GM18499 (cell line): ENCODE measurements at regions not wholly inside any gene's neighbourhood (a gene's known extent, or its start where the extent isn't known, plus 50 kb on each side); places are given as distances from the start of the nearest gene placed in this dataset.
"Not testable (repeated sequence)": the region's sequence is repeated elsewhere in the genome, so short reads cannot be mapped to it uniquely, and the experiment has no call there.

ENCODE experiments used
- ATAC-seq: cut with Tn5 transposase; IDR thresholded peaks from one replicate; pipeline ENCODE4 v1.9.1; 2021; ENCODE audit warnings: moderate number of reproducible peaks; ENCODE audit not compliant: insufficient read depth, unreplicated experiment

DNA sequence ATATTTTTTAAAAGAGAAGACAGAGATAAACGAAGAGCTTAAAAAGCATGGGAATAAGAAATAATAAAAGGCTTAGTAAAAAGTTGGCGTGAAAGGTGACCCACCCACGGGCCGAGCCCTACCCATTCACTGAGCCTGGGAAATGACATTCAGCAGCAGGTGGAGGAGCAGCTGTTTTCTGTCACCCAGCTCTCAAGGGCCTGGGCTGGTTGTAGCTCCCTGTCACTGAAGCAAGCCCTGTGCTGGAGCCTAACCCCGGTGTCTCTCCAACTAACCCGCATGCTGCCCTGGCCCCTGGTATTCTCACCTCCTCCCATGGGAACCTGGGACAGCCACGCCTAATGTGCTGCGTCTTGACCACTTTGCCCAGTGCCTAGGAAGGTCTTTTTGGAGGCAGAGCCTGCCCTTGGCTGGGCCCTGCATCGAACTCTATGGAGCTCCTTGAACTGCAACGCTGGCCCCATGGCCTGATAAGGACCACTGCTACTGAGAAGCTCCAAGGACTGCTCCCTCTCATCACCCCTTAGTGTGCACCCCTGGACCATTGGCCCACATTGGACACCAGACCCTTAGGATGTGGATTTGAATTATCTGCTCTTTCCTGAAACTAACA is 68.8 kb upstream of the IYD start:
- no peak for ATAC-seq

DNA sequence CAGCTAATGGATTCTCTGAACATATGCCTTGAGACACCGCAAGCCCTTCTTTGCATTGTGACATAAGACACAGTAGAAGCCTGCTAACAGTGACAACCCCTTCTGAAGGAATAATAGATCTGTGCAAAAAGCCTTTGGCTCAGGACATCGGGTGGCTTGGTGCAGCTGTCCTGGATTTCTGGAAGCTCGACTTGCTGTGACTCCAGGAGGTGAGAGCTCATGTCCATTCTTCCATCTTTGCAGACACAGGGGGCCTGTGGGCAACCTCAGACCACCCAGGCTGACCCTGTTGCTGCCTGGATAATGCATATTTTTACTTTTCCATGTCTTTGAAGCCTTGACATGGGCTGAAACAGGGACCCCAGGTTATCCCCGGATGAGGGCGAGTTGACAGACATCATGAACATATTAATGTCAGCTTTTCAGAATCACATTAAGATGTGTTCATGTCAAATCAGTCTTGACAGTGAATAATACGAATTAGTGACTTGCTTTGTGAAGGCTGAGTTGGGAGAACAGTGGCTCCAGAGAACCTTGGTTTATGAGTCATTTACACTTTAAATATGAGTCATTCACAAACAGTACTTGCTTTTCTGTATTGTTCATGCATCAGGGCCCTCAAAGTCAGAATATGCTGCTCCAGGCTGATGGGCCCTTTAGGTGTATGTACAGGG is 66.8 kb upstream of the IYD start:
- ATAC-seq = peak; percentile 94

DNA sequence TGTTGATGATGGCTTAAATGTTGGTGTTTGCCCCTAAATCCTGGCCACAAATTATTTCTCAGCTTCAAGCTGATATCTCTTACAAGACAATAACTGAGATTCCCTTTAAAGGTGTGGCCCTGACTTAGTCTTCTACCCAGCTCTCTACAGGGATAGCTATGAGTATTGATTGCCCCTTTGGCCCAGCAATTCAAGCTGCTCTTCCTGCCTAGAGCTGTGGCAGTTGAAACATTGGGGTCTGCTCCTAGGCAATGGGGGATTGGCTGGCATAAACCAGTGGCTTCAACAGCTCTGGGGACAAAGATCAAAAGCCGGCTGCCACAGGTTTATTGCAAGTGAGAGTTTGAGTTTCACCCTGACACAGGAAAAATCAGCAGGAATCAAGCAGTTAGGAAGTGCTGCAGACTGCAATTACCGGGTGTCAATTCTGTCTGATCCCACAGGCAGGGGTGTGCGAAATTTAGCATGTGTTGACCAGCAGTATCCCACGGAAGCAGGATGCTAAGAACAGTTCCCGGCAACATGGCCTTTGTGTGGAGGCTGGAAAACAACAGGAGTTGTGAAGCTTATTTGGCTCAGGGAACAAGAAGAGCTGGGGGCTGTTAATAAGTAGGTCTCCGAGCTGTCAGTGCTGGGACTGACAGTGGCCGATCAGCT is 66.2 kb upstream of the IYD start:
- no peak for ATAC-seq

DNA sequence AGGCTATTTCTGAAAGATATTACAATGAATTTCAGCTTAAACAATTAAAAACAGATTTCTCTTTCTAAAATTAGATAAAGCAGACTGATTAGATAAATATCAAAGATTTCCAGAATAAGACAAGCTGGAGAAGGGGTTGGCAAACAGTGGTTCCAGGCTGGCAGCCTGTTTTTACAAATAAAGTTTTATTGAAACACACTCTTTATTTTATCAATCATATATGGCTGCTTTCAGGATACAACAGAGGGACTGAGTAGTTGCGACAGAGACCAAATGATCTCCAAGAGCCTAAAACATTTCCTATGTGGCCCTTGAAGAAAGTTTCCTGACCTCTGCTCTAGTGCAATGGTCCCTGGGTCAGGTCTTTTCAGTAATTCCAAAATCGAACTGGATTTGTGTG is 65.6 kb upstream of the IYD start:
- no peak for ATAC-seq

DNA sequence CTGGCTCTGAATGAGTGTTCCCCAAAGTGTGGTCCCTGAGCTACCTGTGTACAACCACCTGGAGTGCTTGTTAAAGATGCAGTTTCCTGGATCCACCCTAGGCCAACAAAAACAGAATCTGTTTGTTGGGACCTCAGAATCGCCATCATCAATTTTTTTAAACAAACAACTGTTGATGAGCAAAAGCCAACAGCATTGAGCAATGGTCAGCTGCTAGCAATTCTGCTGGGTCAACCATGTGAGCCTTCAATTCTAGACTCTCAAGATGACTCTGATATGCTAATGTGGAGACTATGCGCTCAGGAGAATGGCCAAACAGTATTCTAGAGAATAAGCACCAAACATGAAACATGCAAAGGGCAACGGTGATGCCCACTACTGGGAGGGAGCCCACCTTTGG is 64.4 kb upstream of the IYD start:
- ATAC-seq = no peak

DNA sequence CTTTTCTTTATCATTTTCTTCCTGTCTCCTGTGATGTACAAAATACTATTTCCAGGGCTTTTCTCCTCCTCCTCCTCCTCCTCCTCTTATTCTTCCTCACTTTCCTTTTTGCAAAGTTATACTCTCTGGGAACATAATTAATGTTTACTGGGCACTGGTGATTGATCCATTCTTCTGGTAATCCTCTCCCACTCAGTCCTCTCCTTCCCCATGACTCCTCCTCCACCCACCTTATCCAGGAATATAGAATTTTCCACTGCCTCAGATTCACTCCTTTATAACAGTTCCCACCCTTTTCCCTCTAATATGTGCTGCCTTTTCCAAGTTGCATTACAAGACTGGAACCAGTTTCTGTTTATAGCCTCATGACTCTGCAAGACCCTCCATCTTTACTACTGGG is 62.5 kb upstream of the IYD start:
- ATAC-seq = no peak

DNA sequence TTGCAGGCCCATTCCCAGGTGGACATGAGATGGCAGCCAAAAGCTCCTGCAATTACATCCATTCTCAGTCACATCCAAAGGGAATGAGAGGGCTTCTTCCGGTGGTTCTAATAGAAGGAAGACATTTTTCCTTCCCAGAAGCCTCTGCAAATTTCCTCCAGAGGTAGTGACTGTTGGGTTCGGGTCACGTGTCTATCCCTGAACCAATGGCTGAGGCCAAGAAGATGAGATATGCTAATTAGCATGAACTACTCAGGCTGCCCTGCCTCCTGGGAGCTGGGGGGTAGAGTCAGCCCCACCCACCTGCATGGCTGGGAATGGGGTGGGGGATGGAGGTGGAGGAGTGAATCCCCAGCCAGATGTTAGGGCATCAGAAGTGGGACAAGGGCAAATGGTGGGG is 61.3 kb upstream of the IYD start:
- no peak for ATAC-seq

DNA sequence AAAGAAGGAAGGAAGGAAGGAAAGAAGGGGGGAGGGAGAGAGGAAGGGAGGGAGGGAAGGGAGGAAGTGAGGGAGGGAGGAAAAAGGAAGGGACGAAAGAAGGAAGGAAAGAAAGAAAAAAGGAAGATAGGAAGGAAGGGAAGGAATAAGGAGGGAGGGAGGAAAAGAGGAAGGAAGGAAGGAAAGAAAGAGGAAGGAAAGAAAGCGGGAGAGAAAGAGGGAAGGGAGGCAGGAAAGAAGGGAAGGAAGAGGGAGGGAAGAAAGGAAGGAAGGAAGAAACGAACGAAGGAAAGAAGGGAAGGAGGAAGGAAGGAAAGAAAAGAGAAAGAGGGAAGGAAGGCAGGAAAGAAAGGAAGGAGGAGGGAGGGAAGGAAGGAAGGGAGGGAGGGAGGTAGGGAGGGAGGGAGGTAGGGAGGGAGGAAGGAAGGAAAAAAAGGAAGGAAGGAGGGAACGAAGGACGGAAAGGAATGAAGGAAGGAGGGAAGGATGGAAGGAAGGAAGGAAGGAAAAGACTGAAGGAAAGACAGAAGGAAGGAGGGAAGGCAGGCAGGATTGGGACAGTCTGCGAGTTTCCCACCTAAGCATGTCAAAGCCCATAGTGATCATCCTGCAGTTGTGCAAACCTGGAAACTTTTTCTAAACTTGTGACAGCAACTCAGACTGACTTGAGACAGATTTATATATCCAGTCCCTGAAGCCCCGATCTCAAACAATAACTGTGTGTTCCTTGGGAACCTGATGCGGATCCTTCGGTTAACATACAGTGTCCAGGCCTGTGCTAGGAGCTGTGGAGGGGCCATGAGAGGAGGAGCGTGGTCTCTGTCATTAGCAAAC is 59.8 kb upstream of the IYD start:
- ATAC-seq = no peak

DNA sequence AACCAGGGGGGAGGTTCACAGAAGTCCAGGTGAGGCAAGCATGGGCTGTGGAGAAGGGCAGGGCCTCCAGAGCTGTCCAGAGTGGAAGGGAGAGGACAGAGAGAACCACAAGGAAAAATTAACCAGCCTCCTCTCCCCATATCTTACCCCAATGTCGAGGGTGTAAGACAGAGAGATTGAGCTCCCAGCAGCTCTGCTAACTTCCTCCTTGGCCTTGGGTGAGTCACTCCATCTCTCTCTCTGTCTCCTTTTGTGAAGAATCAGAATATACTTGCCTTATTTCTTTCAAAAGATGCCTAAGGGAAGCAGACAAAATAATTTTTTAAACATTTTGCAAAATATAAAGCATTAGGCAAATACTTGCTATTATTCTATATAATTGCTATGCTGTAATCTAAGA is 58.3 kb upstream of the IYD start:
- ATAC-seq = no peak

DNA sequence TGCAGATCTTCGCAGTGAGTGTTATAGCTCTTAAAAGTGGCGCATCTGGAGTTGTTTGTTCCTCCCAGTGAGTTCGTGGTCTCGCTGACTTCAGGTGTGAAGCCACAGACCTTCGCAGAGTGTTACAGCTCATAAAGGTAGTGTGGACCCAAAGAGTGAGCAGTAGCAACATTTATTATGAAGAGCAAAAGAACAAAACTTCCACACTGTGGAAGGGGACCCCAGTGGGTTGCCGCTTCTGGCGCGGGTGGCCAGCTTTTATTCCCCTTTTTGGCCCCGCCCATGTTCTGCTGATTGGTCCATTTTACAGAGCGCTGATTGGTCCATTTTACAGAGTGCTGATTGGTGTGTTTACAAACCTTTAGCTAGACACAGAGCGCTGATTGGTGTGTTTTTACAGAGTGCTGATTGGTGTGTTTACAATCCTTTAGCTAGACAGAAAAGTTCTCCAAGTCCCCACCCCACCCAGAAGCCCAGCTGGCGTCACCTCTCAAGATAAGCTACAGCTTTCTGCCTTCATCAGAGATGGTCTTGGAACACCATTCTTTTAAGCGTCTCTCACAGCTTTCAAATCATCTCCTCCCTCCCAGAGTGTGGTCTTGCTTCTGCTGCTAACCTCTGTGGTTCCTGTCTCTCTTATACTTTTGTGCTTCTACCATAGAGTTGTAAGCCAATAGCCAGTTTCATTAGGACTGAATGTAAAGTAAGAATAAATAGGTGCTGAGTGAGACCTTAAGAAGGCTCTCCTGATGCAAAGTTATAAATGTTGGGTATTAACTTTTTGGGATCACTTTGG is 57.5 kb upstream of the IYD start:
- ATAC-seq = not testable (repeated sequence)

DNA sequence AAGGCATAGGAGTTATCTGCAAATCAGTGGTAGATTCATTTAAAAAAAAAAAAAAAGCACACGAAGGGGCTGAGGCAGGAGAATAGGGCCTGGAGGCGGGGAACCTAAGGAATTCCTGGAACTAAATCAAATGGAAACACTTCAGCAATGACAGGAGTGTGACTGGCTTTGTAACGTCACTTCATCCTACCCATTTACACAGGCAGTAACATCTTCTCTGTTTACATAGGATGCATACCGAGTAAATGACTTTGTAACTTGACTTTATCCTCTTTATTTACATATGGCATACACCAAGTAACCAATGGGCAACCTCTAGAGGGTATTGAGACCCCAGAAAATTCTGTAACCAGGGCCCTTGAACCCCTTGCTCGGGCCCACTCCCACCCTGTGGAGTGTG is 56.4 kb upstream of the IYD start:
- ATAC-seq = no peak

DNA sequence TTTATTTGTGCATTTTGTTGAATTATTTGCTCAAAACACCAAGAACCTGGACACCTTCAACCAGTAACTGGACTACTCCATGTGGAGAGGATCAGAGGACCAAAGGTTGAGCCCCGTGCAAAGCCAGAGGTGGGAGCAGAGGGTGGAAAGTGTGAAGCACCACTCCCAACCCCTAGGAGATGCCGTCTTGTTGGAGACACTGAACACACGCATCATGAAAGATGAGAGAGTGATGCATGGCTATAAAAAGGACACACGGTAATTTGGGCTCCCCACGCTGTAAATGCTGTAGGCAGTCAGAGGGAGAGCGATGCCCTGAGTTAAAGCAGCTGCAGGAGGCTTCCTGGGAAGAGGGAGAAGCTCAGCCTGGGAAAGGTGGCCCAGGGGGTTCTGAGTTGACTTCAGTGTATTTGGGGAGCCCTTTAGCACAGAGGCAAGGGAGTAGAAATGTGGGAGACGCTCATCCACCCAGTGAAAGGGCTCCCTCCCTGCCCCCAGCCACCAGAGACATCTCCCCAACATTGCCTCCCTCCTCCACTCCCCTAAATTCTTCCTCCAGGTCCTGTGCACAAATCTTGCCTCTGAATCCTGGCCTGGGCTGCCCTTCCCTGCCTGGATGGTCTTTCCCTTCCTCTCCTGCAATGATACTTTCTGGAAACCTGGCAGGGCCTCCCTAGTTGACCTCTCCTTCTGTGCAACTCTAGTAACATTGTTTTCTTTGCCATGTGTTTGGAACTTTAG is 55.8 kb upstream of the IYD start:
- no peak for ATAC-seq

DNA sequence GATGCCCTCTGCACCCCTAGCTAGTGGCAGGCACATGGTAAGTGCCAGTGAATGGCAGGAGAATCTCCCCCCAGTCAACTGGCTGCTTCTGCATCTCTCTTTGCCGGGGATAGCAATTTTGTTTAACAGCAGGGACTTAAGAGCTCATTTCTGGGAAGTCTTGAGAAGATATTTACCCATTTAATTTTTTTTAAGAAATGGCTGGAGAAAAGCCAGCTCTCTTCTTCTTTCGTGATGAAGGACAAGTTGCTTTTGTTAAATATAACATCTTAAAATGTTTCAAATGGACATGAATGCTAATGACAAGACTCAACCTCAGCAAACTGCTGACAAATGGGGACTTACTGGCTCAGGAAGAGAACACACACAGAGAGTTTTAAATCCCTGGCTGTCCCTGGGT is 55.0 kb upstream of the IYD start:
- no peak for ATAC-seq

DNA sequence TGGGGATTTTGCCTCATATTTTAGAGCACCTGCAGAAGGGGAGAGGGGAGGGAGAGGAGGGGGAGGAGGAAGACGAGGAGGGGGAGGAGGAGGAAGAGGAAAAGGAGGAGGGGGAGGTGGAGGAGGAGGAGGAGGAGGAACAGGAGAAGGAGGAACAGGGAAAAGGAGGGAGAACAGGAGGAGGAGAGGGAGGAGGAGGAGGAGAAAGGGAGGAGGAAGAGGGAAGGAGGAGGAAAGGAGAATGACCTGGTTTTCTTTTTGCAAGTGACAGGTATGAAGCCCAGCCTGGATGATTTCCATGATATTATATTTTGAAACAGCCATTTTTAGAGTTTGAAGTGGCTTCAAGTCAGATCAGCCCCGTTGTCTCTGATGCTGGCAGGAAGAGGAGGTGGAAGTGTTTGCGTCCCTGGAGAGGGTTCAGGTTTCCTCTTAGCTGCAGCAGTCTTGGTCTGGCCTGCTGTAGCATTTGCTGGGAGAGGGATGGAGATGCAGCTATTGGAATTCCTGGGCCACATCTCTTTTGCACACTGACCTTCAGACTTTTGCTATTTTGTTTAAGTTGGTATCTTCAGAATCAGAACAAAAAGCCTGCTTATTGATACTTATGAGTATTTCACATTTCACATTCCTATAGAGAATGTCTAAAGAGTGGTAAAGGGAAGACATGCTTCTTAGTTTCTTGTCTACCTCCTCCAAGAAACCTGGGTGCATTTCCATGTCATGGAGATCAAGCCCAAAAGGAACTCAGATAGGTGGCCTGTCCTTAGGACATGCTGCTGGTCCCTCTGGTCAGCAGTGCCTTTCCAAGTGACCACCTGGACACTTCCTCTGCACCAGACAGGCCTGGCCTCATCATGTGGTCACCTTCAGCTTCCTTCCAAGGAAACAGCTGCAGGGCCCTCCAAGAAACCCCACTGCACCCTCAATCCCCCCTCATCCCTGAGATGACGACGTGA is 54.3 kb upstream of the IYD start:
- ATAC-seq = no peak

DNA sequence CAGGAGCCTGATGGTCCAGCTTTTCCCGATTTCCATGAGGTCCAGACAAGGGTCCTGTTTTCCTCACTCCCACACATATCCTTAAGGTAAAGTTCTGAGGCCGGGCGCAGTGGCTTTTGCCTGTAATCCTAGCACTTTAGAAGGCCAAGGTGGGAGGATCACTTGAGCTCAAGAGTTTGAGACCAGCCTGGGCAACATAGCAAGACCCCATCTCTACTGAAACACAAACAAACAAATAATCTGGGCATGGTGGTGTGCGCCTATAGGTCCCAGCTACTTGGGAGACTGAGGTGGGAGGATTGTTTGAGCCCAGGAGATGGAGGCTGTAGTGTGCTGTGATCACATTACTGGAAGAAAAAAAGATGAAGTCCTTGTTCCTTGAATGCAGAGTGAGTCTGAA is 53.2 kb upstream of the IYD start:
- no peak for ATAC-seq

DNA sequence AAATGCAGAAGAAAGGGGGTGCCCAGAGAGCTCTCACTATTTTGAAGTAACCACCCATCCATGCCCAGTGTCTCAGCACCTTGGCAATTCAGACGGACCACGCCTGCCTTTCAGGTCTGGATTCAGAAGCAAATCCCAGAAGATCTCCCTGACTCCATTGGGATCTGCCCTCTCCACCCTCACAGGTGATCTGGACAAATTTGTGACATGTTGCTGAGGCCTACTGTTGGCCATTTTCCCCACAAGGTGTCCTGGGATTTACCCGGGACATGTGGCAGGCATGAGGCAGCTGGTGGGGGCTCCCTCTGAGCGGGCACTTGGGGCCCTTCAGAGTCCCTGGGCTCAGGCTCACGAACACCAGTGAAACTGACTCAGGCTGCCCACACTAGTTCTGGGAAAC is 51.9 kb upstream of the IYD start:
- ATAC-seq = no peak
